IPS-18a (cell line): ENCODE measurements at regions not wholly inside any gene's neighbourhood (a gene's known extent, or its start where the extent isn't known, plus 50 kb on each side); places are given as distances from the start of the nearest gene placed in this dataset.

Source experiments
- H3K27ac ChIP-seq: one replicate; pipeline ENCODE4 v1.5.1; 2013; ENCODE audit warnings: low read length
- H3K27me3 ChIP-seq: one replicate; pipeline ENCODE4 v1.6.1; 2013; ENCODE audit warnings: mild to moderate bottlenecking, low read length; ENCODE audit not compliant: control insufficient read depth, insufficient read depth
- H3K36me3 ChIP-seq: one replicate; pipeline ENCODE4 v1.6.1; 2013; ENCODE audit warnings: low read depth, low read length; ENCODE audit not compliant: control insufficient read depth
- H3K4me1 ChIP-seq: one replicate; pipeline ENCODE4 v1.6.1; 2013; ENCODE audit warnings: low read depth, low read length; ENCODE audit not compliant: control insufficient read depth
- H3K4me3 ChIP-seq: one replicate; pipeline ENCODE4 v1.5.1; 2013; ENCODE audit warnings: low read length
- H3K9ac ChIP-seq: one replicate; pipeline ENCODE4 v1.6.1; 2013; ENCODE audit warnings: mild to moderate bottlenecking, low read length, moderate library complexity
- H3K9me3 ChIP-seq: one replicate; pipeline ENCODE4 v1.6.1; 2013; ENCODE audit warnings: low read depth, low read length; ENCODE audit not compliant: control insufficient read depth

DNA sequence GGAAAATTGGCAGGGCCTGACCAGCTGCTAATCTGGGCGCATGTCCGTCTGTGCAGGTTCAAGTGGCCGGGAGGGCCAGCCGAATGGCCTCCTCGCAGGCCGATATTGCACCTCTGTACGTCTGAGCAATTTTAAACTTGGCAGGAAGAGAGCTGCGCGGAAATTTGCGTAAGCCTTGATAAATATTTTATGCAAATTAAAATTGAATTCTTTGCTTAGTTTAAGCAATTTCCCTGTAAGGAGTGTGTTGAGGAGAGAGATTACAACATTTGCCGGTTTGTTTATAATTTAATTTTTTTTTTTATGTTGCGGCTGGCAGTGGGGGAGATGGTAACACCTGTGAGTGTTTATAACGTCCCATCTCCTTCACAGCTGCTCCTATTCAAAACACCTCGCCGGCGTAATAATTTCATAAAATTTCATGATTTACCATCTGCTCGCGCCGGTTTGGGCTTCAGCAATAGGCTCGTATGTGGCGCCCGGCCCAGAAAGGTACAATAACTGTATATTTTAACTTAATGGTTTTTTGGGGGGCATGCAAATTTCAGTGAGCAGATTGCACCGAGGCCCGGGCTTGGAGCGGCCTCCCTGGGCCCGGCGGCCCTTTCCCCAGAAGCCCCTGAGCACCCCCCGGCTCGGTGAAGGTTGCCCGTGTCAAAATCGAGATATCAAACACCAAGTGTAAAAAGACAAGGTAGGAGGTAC is 269.4 kb upstream of the MVB12B start:
- Histone ChIP-seq H3K27me3 (no peaks in the 10 kb centered on the region), H3K4me3 (no peak overlapping the region)

DNA sequence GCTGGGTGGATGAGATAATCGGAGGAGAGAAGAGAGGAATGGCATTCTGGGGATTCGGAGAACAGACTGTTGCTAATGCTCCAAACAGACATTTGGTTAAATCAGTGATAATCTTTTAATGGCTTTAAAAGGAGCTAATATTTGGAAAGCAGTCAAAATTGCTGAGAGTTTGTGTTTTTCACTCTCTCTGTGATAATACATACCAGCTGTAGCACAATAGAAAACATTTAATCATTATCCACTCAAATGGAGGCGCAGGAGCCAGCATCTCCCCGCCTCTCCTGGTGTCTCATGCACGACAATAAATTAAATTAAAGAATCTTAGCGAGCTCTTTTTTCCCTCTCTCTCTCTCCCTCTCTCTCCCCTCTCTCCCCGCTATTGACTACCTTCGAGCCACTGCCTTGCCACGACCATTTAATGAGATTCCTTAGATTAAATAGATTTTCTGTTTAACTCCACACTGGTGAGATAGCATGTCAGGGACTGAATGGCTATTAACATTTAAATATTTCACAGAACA is 268.6 kb upstream of the MVB12B start:
- no peaks in the 10 kb centered on the region for H3K36me3 ChIP-seq
- no peaks in the 10 kb centered on the region for H3K4me1 ChIP-seq
- H3K27ac ChIP-seq = no peak overlapping the region
- no peak overlapping the region for H3K4me3 ChIP-seq
- no peak overlapping the region for H3K9ac ChIP-seq
- H3K27me3 ChIP-seq = no peaks in the 10 kb centered on the region
- no peaks in the 10 kb centered on the region for H3K9me3 ChIP-seq

More for the DNA sequence above, 269.4 kb upstream of the MVB12B start:
- Histone ChIP-seq H3K36me3 (no peaks in the 10 kb centered on the region), H3K9me3 (no peaks in the 10 kb centered on the region), H3K4me1 (no peaks in the 10 kb centered on the region), H3K27ac (no peak overlapping the region), H3K9ac (no peak overlapping the region)

DNA sequence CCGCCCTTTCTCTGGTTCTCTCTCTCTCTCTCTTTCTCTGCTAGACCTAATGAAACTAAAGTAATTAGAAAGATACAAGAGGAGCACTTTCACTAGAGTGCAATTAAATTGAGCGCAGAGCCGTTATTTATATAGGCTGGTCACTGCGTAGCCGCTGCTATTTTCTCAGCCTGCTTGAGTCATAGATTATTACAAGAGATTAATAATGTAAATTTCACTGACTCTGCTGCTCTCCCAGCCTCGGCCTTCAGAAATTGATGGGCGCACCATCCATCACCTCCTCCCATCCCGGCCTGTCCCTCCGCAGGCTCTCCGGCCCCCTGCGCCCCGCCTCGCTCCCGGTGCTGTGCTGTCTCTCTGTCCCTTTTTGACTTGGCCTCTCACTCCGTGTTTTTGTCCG is 268.0 kb upstream of the MVB12B start:
- Histone ChIP-seq H3K4me3 (no peak overlapping the region), H3K36me3 (no peaks in the 10 kb centered on the region), H3K4me1 (no peaks in the 10 kb centered on the region), H3K27me3 (no peaks in the 10 kb centered on the region), H3K9me3 (no peaks in the 10 kb centered on the region), H3K27ac (no peak overlapping the region), H3K9ac (no peak overlapping the region)

DNA sequence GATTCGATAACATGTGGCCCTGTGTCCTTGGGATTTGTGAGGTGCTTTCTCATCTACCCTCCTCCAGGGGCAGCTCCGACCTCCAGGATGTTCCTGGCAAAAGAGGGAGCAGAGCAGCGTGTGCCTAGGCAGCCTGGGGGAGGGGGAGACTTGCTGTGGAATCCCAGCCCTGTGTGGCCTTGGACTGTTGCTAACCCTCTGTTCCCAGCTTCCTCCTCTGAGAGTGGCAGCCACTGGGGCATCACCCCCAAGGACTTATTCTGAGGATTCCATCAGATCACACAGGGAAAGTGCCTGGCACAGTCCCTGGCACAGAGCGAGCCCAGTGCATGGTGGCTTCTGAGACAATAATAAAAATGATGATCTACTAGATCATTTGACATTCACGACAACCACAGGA is 265.1 kb upstream of the MVB12B start:
- Histone ChIP-seq H3K27me3 (no peaks in the 10 kb centered on the region), H3K27ac (no peak overlapping the region)

DNA sequence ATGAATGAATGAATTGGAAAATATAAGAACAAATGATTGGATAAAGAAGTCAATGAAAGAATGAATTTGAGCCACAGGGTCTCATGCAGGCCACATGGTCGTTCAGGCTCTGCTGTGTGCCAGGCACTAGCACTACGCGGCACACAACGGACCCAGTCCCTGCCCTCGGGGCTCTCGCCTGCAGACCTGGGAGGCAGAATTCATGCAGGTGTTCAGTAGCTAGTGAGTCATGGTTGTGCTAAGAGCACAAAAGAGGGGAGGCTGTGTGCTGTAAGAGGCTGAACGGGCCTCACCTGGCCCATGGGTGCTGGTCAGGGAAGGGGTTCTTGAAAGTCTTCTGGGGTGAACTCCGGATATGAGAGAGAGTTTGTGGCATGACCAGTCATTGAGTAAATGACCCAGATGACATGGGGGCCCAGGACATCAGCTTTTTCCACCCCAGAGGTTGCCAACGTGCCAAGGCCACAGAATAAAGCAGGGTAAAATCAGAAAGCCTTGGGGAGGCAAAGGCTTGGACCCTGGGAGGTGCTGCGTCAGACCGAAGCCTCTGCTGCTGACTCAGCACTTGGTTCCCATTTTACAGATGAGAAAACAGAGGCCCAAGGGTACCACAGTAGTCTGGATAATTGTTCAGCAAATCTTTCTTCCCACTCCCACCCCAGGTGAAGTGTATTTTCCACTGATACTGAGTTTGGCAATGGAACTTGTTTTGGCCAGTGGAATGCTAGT is 264.3 kb upstream of the MVB12B start:
- Histone ChIP-seq H3K4me3 (no peak overlapping the region), H3K9ac (no peak overlapping the region), H3K9me3 (no peaks in the 10 kb centered on the region), H3K27me3 (no peaks in the 10 kb centered on the region), H3K36me3 (no peaks in the 10 kb centered on the region), H3K27ac (no peak overlapping the region), H3K4me1 (no peaks in the 10 kb centered on the region)

More for the DNA sequence above, 265.1 kb upstream of the MVB12B start:
- Histone ChIP-seq H3K9me3 (no peaks in the 10 kb centered on the region), H3K36me3 (no peaks in the 10 kb centered on the region), H3K9ac (no peak overlapping the region), H3K4me1 (no peaks in the 10 kb centered on the region), H3K4me3 (no peak overlapping the region)

- no peaks in the 10 kb centered on the region for H3K4me1 ChIP-seq
- H3K4me3 ChIP-seq = no peak overlapping the region
- H3K27ac ChIP-seq = no peak overlapping the region
- no peaks in the 10 kb centered on the region for H3K9me3 ChIP-seq
- no peak overlapping the region for H3K9ac ChIP-seq
- H3K27me3 ChIP-seq = no peaks in the 10 kb centered on the region
- H3K36me3 ChIP-seq = no peaks in the 10 kb centered on the region
Measured at GRCh38 chr9:126063326-126063725, 263.3 kb upstream of the MVB12B start.

- Histone ChIP-seq H3K27ac (no peak overlapping the region), H3K4me3 (no peak overlapping the region), H3K9ac (no peak overlapping the region), H3K36me3 (no peaks in the 10 kb centered on the region), H3K9me3 (no peaks in the 10 kb centered on the region), H3K27me3 (no peaks in the 10 kb centered on the region), H3K4me1 (no peaks in the 10 kb centered on the region)
Measured at GRCh38 chr9:126066131-126066530, 260.5 kb upstream of the MVB12B start.

DNA sequence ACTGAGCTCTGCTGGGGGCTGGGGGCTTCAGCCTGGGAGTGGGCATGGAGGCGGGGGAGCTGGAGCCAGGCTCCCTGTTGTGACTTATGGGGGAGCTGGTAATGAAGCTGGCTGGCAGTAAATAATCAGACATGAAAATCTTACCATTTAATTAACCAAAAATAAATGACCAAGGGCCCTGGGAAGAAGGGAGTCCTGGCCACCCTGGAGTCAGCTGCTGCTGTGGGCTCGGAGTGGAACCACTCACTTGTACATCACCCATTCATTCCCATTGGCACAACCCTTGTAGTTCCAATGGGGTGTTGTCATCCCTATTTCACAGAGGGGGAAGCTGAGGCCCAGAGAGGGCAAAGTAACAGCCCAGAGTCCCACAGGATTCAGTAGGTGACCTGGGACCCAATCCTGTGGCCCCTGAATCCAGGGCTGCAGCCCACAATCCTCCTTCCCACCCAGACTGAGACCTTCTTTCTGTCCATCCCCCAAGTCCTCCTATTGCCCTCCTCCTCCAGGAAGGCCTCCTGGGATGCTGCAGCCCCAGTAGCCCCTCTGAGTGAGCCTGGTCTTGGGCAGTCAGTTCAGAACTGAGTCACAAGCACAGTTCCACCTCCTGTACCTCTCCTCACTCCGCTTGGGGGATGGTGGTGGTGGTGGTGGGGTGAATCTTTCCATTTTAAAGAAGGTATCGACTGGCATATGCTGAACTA is 259.4 kb upstream of the MVB12B start:
- Histone ChIP-seq H3K27ac (no peak overlapping the region), H3K4me1 (no peaks in the 10 kb centered on the region), H3K36me3 (no peaks in the 10 kb centered on the region), H3K27me3 (no peaks in the 10 kb centered on the region), H3K4me3 (no peak overlapping the region), H3K9ac (no peak overlapping the region), H3K9me3 (no peaks in the 10 kb centered on the region)

DNA sequence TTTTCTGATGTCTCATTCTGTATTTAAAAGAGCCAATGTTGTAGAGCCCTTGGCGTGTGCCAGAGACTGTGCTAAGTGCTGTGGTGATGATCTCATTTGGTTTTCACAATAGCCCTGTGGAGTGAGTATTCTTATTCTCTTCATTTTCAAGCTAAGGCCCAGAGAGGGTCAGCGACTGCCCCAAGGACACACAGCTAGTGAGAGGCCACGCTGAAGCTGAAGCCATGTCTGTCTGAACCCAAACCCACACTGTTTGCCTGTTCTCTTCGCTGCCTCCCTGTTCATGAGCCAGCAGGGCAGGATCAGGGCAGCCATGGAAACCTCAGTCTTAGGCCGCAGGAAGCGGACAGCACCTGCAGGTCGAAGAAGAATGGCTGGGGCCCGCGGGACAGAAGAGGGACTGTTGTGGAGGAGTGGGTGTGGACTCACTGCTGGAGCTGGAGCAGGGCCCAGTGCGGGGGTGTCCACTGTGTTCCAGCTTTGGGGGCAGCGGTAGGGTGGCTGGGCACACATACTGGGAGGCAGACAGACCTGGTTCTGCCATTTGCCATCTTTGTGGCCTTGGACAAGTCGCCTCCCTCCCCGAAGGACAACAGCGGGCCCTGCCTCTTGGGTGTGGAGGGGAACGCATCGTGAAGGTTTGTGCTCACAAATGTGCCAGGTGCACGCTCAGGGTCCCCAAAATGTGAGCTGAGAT is 257.9 kb upstream of the MVB12B start:
- H3K27ac ChIP-seq = no peak overlapping the region
- H3K9ac ChIP-seq = no peak overlapping the region
- H3K27me3 ChIP-seq = no peaks in the 10 kb centered on the region
- no peaks in the 10 kb centered on the region for H3K4me1 ChIP-seq
- no peaks in the 10 kb centered on the region for H3K36me3 ChIP-seq
- no peaks in the 10 kb centered on the region for H3K9me3 ChIP-seq
- H3K4me3 ChIP-seq = no peak overlapping the region

DNA sequence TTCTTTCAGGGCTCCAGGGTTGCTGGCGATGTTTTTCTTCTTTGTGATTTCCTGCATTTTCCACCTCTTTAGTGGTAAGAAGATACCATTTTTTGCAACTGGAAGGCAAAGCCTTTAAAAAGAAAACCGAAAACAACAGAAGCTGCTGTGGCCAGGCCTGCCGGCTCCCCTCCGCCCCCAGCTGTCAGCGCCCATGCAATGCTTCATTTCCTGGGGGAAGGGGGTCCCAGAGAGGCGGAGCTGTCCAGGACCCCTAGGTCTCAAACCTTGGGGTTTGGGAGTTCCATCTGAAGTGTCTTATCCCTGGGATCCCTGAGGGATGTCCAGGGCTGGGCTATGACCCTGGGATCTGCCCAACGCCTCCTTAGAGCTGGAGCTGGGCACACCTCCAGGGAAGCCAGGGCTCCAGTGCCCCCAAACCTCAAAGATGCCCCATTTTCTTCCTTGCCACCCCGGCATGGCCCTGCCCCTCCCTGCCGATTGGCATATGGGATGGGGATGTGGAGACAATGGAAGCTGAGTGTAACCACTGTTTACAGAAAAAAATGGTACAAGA is 257.2 kb upstream of the MVB12B start:
- H3K4me1 ChIP-seq = no peaks in the 10 kb centered on the region
- no peaks in the 10 kb centered on the region for H3K9me3 ChIP-seq
- H3K27me3 ChIP-seq = no peaks in the 10 kb centered on the region
- H3K4me3 ChIP-seq = no peak overlapping the region
- H3K9ac ChIP-seq = no peak overlapping the region
- H3K36me3 ChIP-seq = no peaks in the 10 kb centered on the region
- no peak overlapping the region for H3K27ac ChIP-seq
